Suprapubic skin (tissue), 4 donors: ENCODE measurements at regions not wholly inside any gene's neighbourhood (a gene's known extent, or its start where the extent isn't known, plus 50 kb on each side); places are given as distances from the start of the nearest gene placed in this dataset.

ENCODE experiments used
- DNase-seq, 2 donors: peaks; one replicate each; pipeline ENCODE4 v3.0.0-alpha.2; 2019; ENCODE audit warnings: low spot score in 2 of 2
- H3K27ac ChIP-seq: fragments of 200-600 bp; sonication (generic); one replicate; pipeline ENCODE4 v1.5.1; 2019
- H3K27me3 ChIP-seq: fragments of 200-600 bp; sonication (generic); one replicate; pipeline ENCODE4 v1.5.1; 2019
- H3K36me3 ChIP-seq: fragments of 200-600 bp; sonication (generic); one replicate; pipeline ENCODE4 v1.5.1; 2019
- H3K4me1 ChIP-seq: fragments of 200-600 bp; sonication (generic); one replicate; pipeline ENCODE4 v1.5.1; 2019
- H3K4me3 ChIP-seq: fragments of 200-600 bp; sonication (generic); one replicate; pipeline ENCODE4 v1.5.1; 2019; ENCODE audit warnings: mild to moderate bottlenecking
- H3K9me3 ChIP-seq: fragments of 200-600 bp; sonication (generic); one replicate; pipeline ENCODE4 v1.5.1; 2019
- EP300 ChIP-seq: sonication (generic); formaldehyde crosslinking; IDR thresholded peaks from one replicate; pipeline ENCODE4 v1.6.1; 2017; ENCODE audit warnings: antibody characterized with exemption
- POLR2A ChIP-seq, 2 donors: fragments of 450-650 bp; IDR thresholded peaks; one replicate each; pipeline ENCODE4 v1.6.1; 2017; ENCODE audit warnings: antibody characterized with exemption in 2 of 2, mild to moderate bottlenecking in 2 of 2, moderate library complexity in 2 of 2
- POLR2AphosphoS5 ChIP-seq, 3 donors: sonication (generic); formaldehyde crosslinking; IDR thresholded peaks; one replicate each; pipeline ENCODE4 v1.6.1; 2017; ENCODE audit warnings: antibody characterized with exemption in 3 of 3
- WGBS: methylation state at CpG from one replicate; pipeline ENCODE4 v1.1.5; 2018; 5-methylcytosine and 5-hydroxymethylcytosine counted together
- TF ChIP-seq, protein P1 (sequence below), 2 donors: fragments of 200-600 bp in 1 of 2; fragments of 450-650 bp in 1 of 2; sonication (generic) in 1 of 2; IDR thresholded peaks; one replicate each; pipeline ENCODE4 v1.5.1; 2016 to 2019; ENCODE audit warnings: antibody characterized with exemption in 2 of 2, mild to moderate bottlenecking in 1 of 2, moderate library complexity in 1 of 2

DNA sequence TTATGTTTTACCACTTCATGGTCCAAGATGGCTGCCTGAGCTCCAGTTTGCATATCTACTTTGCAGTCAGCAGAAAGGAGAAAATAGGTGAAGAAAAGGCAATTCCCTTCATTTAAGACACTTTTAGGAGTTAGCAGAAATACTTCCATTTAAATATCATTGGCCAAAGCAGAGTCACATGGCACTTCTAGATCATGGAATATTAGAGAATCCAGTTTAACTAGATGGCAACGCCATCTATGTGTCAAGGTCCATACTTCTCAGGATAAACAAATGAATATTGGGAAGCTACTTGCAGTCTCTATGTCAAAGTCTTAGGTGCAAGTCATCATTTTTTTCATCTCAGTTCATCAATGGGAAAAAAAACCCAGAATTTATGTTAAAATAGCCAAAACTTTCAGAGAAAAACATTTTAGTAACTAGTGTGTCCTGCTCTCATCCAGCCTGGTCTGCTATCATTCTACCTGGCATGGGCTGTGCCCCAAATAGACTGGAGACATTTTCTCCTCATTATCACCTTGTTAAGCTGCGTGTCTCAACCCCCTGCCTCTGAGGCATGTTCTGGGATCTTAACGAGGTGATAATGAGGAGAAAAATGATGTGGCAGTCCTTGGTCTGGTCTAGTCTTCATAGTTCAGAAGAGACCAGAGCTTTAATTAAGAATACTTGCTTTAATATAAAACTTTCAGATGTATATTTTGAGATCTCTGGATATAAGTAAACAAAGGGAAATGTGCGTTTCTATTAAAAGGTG is 227.3 kb downstream of the TBX18 start:
- DNase-seq, result no peak
- H3K4me1 ChIP-seq, result no peaks in the 10 kb centered on the region
- 81% methylated on average over 4 of the region's 4 CpGs for WGBS
- peaks cover 4% of the 10 kb centered on the region for H3K9me3 ChIP-seq
- no peaks in the 10 kb centered on the region for H3K36me3 ChIP-seq
- no peak overlapping the region for H3K27ac ChIP-seq
- no peak overlapping the region for H3K4me3 ChIP-seq
- no peak for TF ChIP-seq EP300
- TF ChIP-seq, protein P1, sequence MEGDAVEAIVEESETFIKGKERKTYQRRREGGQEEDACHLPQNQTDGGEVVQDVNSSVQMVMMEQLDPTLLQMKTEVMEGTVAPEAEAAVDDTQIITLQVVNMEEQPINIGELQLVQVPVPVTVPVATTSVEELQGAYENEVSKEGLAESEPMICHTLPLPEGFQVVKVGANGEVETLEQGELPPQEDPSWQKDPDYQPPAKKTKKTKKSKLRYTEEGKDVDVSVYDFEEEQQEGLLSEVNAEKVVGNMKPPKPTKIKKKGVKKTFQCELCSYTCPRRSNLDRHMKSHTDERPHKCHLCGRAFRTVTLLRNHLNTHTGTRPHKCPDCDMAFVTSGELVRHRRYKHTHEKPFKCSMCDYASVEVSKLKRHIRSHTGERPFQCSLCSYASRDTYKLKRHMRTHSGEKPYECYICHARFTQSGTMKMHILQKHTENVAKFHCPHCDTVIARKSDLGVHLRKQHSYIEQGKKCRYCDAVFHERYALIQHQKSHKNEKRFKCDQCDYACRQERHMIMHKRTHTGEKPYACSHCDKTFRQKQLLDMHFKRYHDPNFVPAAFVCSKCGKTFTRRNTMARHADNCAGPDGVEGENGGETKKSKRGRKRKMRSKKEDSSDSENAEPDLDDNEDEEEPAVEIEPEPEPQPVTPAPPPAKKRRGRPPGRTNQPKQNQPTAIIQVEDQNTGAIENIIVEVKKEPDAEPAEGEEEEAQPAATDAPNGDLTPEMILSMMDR (IDR thresholded peaks at IDR 0.05), result no peak
- no peak for TF ChIP-seq POLR2A (IDR thresholded peaks at IDR 0.05)
- no peak for TF ChIP-seq POLR2AphosphoS5 (IDR thresholded peaks at IDR 0.05)
- no peaks in the 10 kb centered on the region for H3K27me3 ChIP-seq

DNA sequence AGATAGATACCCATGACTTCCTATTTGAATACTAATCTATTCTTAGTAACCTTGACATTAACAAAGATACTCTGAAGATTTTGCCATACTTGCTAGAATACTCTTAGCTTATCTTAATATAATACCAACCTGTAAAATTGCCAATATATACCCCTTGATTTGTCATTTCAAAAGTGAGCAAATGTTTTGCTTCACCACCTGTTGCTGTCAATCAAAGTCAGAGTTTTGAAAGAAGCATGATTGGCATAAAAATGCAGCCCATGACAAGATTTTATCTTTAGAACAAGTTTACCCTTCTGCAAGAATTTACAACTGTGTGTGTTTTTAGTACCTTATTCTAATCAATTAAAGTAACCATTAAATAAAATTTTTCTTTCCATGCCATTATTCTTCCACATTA is 236.2 kb downstream of the TBX18 start:
- H3K4me1 ChIP-seq, result no peaks in the 10 kb centered on the region
- H3K27ac ChIP-seq, result no peak overlapping the region
- no peaks in the 10 kb centered on the region for H3K36me3 ChIP-seq
- H3K9me3 ChIP-seq, result peaks cover 4% of the 10 kb centered on the region
- TF ChIP-seq EP300, result no peak
- TF ChIP-seq, protein P1 (IDR thresholded peaks at IDR 0.05), result no peak
- TF ChIP-seq POLR2A (IDR thresholded peaks at IDR 0.05), result no peak
- no peak for TF ChIP-seq POLR2AphosphoS5 (IDR thresholded peaks at IDR 0.05)
- no peak for DNase-seq
- H3K4me3 ChIP-seq, result no peak overlapping the region
- no peaks in the 10 kb centered on the region for H3K27me3 ChIP-seq

DNA sequence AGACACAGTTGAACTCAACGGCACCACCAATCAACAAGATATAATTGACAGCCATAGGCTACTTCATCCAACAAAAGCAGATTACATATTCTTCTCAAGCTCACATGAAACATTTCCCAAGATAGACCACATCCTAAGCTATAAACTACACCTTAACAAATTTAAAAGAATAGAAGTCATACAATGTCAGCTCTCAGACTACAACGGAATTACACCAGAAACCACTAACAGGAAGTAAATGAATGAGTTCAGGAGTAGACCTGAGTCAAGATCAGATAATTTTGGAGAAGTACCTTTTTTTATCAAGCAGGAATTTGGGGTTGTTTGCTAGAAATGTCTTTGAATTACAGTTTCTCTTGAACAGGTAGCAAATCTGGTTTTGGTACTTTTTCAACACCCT is 237.8 kb downstream of the TBX18 start:
- TF ChIP-seq POLR2AphosphoS5 (IDR thresholded peaks at IDR 0.05), result no peak
- TF ChIP-seq POLR2A (IDR thresholded peaks at IDR 0.05), result no peak
- no peak for TF ChIP-seq EP300
- TF ChIP-seq, protein P1 (IDR thresholded peaks at IDR 0.05), result no peak
- no peak overlapping the region for H3K4me3 ChIP-seq
- no peak for DNase-seq
- no peak overlapping the region for H3K27ac ChIP-seq
- no peaks in the 10 kb centered on the region for H3K36me3 ChIP-seq
- H3K4me1 ChIP-seq, result no peaks in the 10 kb centered on the region
- H3K9me3 ChIP-seq, result no peaks in the 10 kb centered on the region
- WGBS, result 71% methylated on average over 2 of the region's 2 CpGs
- H3K27me3 ChIP-seq, result no peaks in the 10 kb centered on the region

DNA sequence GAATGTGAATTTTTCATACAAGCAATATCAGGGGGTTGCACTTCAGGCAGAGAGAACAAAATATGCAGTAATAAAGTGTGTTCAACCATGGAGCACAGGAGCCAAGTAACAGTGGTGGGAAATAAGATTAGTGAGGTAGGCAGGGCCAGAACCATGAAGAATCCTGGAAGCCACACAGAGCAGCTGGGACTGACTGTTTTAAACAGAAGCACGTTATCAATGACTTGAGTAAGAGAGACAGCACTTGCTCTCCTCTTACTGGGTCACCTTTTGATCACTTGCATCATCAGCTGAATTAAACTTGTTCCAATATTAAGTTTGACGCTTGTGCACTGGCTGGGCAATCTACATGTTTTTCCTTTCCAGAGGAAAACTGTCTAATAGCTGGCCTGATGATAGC is 238.5 kb downstream of the TBX18 start:
- 65% methylated on average over 2 of the region's 2 CpGs for WGBS
- no peak overlapping the region for H3K27ac ChIP-seq

DNA sequence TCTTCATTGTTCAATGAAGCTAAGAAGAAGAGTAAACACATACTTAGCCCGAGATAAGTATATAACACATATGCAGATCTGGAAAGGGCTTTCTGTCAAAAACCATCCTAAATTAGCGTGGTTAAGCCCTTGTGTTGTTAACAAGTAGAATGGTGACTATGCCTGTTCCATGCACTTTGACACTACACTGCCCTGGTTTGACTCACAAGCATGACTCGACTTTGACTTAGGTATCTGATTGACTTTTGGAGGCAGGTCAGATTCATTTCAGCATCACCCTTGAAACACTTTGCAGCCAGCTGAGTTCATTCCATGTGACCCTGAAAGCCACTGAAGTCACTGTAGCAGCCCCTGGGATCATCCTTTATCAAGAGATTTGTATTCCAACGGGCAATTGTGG is 239.8 kb downstream of the TBX18 start:
- Histone ChIP-seq H3K27me3 (no peaks in the 10 kb centered on the region), H3K9me3 (no peaks in the 10 kb centered on the region), H3K36me3 (no peaks in the 10 kb centered on the region), H3K4me1 (no peaks in the 10 kb centered on the region), H3K27ac (no peak overlapping the region), H3K4me3 (no peak overlapping the region)
- TF ChIP-seq, protein P1 (IDR thresholded peaks at IDR 0.05), result no peak
- TF ChIP-seq POLR2AphosphoS5 (IDR thresholded peaks at IDR 0.05) (no peak), POLR2A (IDR thresholded peaks at IDR 0.05) (no peak)
- WGBS, result 69% methylated on average over 4 of the region's 4 CpGs
- no peak for DNase-seq

More for the DNA sequence above, 238.5 kb downstream of the TBX18 start:
- no peaks in the 10 kb centered on the region for H3K4me1 ChIP-seq
- DNase-seq, result no peak
- no peaks in the 10 kb centered on the region for H3K27me3 ChIP-seq
- H3K36me3 ChIP-seq, result no peaks in the 10 kb centered on the region
- H3K9me3 ChIP-seq, result no peaks in the 10 kb centered on the region
- no peak overlapping the region for H3K4me3 ChIP-seq
- TF ChIP-seq POLR2A (IDR thresholded peaks at IDR 0.05), result no peak
- no peak for TF ChIP-seq EP300
- TF ChIP-seq POLR2AphosphoS5 (IDR thresholded peaks at IDR 0.05), result no peak
- TF ChIP-seq, protein P1 (IDR thresholded peaks at IDR 0.05), result no peak
